Parathyroid adenoma (tissue), 2 donors: ENCODE measurements at regions not wholly inside any gene's neighbourhood (a gene's known extent, or its start where the extent isn't known, plus 50 kb on each side); places are given as distances from the start of the nearest gene placed in this dataset.

Experiments used
- H2AFZ ChIP-seq: fragments of 300-600 bp; sonication (generic); one replicate; pipeline ENCODE4 v1.7.0; 2017; ENCODE audit warnings: antibody characterized with exemption, mild to moderate bottlenecking
- H3K27ac ChIP-seq: fragments of 300-600 bp; sonication (generic); one replicate; pipeline ENCODE4 v1.7.0; 2017
- H3K27me3 ChIP-seq: fragments of 300-600 bp; sonication (generic); one replicate; pipeline ENCODE4 v1.7.0; 2017; ENCODE audit warnings: low read length; ENCODE audit not compliant: control insufficient read depth, insufficient read depth
- H3K36me3 ChIP-seq: fragments of 300-600 bp; sonication (generic); one replicate; pipeline ENCODE4 v1.7.0; 2017; ENCODE audit warnings: low read length; ENCODE audit not compliant: control insufficient read depth, insufficient read depth
- H3K4me1 ChIP-seq: fragments of 300-600 bp; sonication (generic); one replicate; pipeline ENCODE4 v1.7.0; 2017; ENCODE audit warnings: control low read depth
- H3K4me2 ChIP-seq: fragments of 300-600 bp; sonication (generic); one replicate; pipeline ENCODE4 v1.7.0; 2017; ENCODE audit warnings: low read length
- H3K4me3 ChIP-seq: fragments of 300-600 bp; sonication (generic); one replicate; pipeline ENCODE4 v1.7.0; 2017; ENCODE audit warnings: low read depth, low read length
- H3K79me2 ChIP-seq: fragments of 300-600 bp; sonication (generic); one replicate; pipeline ENCODE4 v1.7.0; 2017; ENCODE audit warnings: control low read depth
- H3K9ac ChIP-seq: fragments of 300-600 bp; sonication (generic); one replicate; pipeline ENCODE4 v1.7.0; 2017; ENCODE audit warnings: mild to moderate bottlenecking
- H3K9me3 ChIP-seq: fragments of 300-600 bp; sonication (generic); one replicate; pipeline ENCODE4 v1.7.0; 2017; ENCODE audit warnings: low read length; ENCODE audit not compliant: control insufficient read depth
- CTCF ChIP-seq: fragments of 300-600 bp; sonication (generic); IDR thresholded peaks from one replicate; pipeline ENCODE4 v1.7.0; 2017; ENCODE audit warnings: antibody characterized with exemption, mild to moderate bottlenecking
- donor health status: primary hyperparathyroidism.

DNA sequence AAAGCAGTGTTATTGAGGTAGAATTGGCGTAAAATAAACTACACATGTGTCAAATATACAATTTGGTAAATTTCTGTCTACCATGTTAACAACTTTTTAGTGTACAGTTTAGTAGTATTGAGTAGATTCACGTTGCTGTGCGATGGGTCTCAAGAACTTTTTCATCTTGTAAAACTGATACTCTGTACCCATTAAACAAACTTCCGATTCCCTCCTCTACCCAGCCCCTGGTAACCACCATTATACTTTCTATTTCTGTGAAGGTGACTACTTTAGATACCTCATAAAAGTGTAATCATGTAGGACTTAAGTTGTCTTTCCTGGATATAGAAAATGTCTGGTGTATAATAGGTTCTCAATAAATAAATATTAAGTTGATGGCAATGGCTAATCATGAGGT, 408.5 kb upstream of the POT1 start:
- H3K4me3 ChIP-seq, result no peak overlapping the region
- H2AFZ ChIP-seq, result no peak overlapping the region
- H3K9ac ChIP-seq, result no peak overlapping the region
- no peak overlapping the region for H3K27ac ChIP-seq
- no peaks in the 10 kb centered on the region for H3K36me3 ChIP-seq
- no peaks in the 10 kb centered on the region for H3K4me1 ChIP-seq
- H3K9me3 ChIP-seq, result no peaks in the 10 kb centered on the region
- TF ChIP-seq CTCF, result no peak
- H3K27me3 ChIP-seq, result no peaks in the 10 kb centered on the region
- no peak overlapping the region for H3K4me2 ChIP-seq
- H3K79me2 ChIP-seq, result no peaks in the 10 kb centered on the region

DNA sequence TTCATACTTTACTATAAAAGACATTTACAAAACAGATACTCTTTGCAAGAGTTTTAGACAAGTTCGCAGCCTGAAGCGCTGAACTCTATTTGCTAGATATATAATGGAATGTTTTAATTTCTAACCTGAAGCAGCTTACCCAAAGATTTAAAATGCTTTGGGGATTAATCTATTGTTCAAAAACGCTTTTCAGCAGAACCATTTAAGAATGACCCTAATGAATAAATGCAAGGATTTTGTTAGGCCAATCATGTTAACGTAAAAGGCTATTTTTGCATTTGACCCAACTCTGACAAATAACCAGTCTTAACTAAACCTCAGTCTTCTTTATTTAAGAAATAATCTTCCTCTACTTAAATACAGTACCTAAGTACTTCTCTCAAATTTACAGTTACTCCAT, 406.7 kb upstream of the POT1 start:
- Histone ChIP-seq H3K9ac (no peak overlapping the region), H3K9me3 (peaks cover 2% of the 10 kb centered on the region), H3K4me3 (no peak overlapping the region), H3K4me1 (no peaks in the 10 kb centered on the region), H3K27me3 (no peaks in the 10 kb centered on the region), H3K4me2 (no peak overlapping the region), H2AFZ (no peak overlapping the region), H3K79me2 (no peaks in the 10 kb centered on the region), H3K27ac (no peak overlapping the region), H3K36me3 (no peaks in the 10 kb centered on the region)
- no peak for TF ChIP-seq CTCF

DNA sequence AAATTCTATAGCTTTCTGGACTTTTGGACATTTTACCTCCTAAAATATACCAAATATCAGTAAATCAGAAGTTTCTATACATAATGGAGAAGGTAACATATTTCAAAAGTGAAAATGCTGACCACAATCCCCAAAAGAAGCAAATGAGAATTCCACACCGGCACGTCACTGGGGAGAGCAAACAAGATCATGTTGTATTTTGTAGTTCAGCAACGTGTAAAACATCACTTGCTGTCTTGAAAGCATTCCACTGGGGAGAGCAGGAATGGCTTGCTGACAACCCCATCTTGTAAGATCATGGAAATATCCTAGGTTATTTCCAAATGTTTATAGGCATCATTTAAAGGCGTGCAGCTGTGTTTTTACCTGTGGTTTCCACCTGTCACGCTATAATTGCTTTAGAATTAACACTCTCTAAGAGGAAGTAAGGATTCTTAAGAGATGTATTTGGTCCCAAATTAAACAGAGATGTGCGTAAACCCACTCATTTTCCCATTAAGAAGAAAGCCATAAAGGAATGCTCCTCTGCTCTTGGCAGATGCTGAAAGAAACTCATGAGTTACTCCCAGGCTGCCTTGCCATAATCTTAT, 397.1 kb upstream of the POT1 start:
- no peak for TF ChIP-seq CTCF
- Histone ChIP-seq H3K4me3 (no peak overlapping the region), H3K27me3 (no peaks in the 10 kb centered on the region), H3K9ac (no peak overlapping the region), H3K9me3 (peaks cover 4% of the 10 kb centered on the region), H3K4me2 (no peak overlapping the region), H3K36me3 (no peaks in the 10 kb centered on the region), H3K27ac (no peak overlapping the region), H3K79me2 (no peaks in the 10 kb centered on the region), H3K4me1 (no peaks in the 10 kb centered on the region), H2AFZ (no peak overlapping the region)

DNA sequence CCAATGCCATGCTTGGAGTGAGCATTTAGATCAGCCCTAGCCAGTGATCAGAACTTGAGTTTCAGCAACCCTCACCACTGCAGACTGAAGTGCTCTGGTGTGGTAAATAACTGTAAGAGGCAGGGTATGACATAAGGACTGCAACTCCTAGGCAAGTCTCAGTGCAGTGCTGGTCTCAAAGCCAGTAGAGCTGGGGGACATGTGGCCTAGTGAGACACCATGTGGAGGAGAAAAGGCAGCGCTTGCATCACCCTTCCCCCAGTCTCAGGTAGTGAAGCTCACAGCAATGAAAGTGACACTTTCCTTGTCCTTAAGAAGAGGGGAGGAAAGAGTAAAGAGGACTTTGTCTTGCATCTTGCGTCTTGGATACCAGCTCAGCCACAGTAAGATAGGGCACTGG, 386.8 kb upstream of the POT1 start:
- Histone ChIP-seq H3K4me3 (no peak overlapping the region), H3K79me2 (no peaks in the 10 kb centered on the region), H2AFZ (no peak overlapping the region), H3K27me3 (no peaks in the 10 kb centered on the region), H3K27ac (no peak overlapping the region), H3K36me3 (no peaks in the 10 kb centered on the region), H3K4me1 (no peaks in the 10 kb centered on the region), H3K9me3 (no peaks in the 10 kb centered on the region), H3K4me2 (no peak overlapping the region), H3K9ac (no peak overlapping the region)
- TF ChIP-seq CTCF, result no peak

DNA sequence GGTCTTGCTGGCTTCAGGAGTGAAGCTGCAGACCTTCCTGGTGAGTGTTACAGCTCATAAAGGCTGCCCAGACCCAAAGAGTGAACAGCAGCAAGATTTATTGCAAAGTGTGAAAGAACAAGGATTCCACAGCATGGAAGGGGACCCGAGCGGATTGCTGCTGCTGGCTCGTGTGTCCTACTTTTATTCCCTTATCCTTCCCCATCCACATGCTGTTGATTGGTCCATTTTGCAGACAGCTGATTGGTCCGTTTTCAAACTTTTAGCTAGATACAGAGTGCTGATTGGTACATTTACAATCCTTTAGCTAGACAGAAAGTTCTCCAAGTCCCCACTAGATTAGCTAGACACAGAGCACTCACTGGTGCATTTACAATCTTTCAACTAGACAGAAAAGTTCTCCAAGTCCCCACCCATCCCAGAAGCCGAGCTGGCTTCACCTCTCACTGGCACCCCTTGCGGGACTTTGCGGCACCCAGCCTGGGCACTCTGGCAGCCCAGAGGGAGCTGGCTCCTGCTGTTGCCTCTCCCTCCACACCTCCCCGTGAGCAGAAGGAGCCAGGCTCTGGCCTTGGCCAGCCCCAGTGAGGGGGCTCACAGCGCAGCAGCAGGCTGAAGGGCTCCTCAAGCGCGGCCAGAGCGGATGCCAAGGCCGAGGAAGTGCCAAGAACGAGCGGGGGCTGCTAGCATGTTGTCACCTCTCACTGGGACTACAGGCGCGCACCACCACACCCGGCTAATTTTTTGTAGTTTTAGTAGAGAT, 369.6 kb upstream of the POT1 start:
- H3K9me3 ChIP-seq, result no peaks in the 10 kb centered on the region
- H3K79me2 ChIP-seq, result no peaks in the 10 kb centered on the region
- H3K27me3 ChIP-seq, result no peaks in the 10 kb centered on the region
- H2AFZ ChIP-seq, result no peak overlapping the region
- H3K36me3 ChIP-seq, result no peaks in the 10 kb centered on the region
- no peak overlapping the region for H3K27ac ChIP-seq
- no peak overlapping the region for H3K4me2 ChIP-seq
- H3K4me1 ChIP-seq, result no peaks in the 10 kb centered on the region
- no peak for TF ChIP-seq CTCF
- no peak overlapping the region for H3K9ac ChIP-seq
- no peak overlapping the region for H3K4me3 ChIP-seq
